Stimulated activated CD4-positive, alpha-beta T cell treated with anti-CD3 and anti-CD28 coated beads, Interleukin-1b, Interleukin-23, amount 100 ng/mL, for 48 hours (primary cell): ENCODE measurements at regions not wholly inside any gene's neighbourhood (a gene's known extent, or its start where the extent isn't known, plus 50 kb on each side); places are given as distances from the start of the nearest gene placed in this dataset.
"Not testable (repeated sequence)": the region's sequence is repeated elsewhere in the genome, so short reads cannot be mapped to it uniquely, and the experiment has no call there.

ENCODE experiments used
- DNase-seq: peaks from one replicate; pipeline ENCODE4 v3.0.0-alpha.2; 2020

GRCh38 chr5:87735923-87736322 lies 323.2 kb upstream of the CCNH start:
- no peak for DNase-seq

- DNase-seq = no peak
Measured at GRCh38 chr5:87733897-87734296, 321.2 kb upstream of the CCNH start.

GRCh38 chr5:87732875-87733768 lies 320.4 kb upstream of the CCNH start:
- DNase-seq = no peak

GRCh38 chr5:87729781-87730180 lies 317.1 kb upstream of the CCNH start:
- no peak for DNase-seq

GRCh38 chr5:87722286-87722685 lies 309.6 kb upstream of the CCNH start:
- DNase-seq = no peak

- DNase-seq = not testable (repeated sequence)
Measured at GRCh38 chr5:87718224-87718925, 305.6 kb upstream of the CCNH start.

- DNase-seq = no peak
Measured at GRCh38 chr5:87717761-87718160, 305.0 kb upstream of the CCNH start.

GRCh38 chr5:87705876-87706275 lies 293.1 kb upstream of the CCNH start:
- no peak for DNase-seq

GRCh38 chr5:87686975-87687374 lies 274.2 kb upstream of the CCNH start:
- DNase-seq = no peak

GRCh38 chr5:87686018-87686417 lies 273.3 kb upstream of the CCNH start:
- no peak for DNase-seq

- DNase-seq = no peak
Measured at GRCh38 chr5:87674235-87674634, 261.5 kb upstream of the CCNH start.

- DNase-seq = no peak
Measured at GRCh38 chr5:87671146-87671545, 258.4 kb upstream of the CCNH start.

GRCh38 chr5:87665166-87665565 lies 252.4 kb upstream of the CCNH start:
- DNase-seq = no peak

- no peak for DNase-seq
Measured at GRCh38 chr5:87661784-87662566, 249.2 kb upstream of the CCNH start.

- DNase-seq = no peak
Measured at GRCh38 chr5:87653242-87653641, 240.5 kb upstream of the CCNH start.

- DNase-seq = no peak
Measured at GRCh38 chr5:87650284-87650683, 237.6 kb upstream of the CCNH start.

GRCh38 chr5:87649455-87649854 lies 236.7 kb upstream of the CCNH start:
- no peak for DNase-seq

GRCh38 chr5:87645224-87645623 lies 232.5 kb upstream of the CCNH start:
- no peak for DNase-seq

- no peak for DNase-seq
Measured at GRCh38 chr5:87640902-87641301, 228.2 kb upstream of the CCNH start.

- no peak for DNase-seq
Measured at GRCh38 chr5:87627363-87627762, 214.6 kb upstream of the CCNH start.

- DNase-seq = no peak
Measured at GRCh38 chr5:87608385-87608784, 195.7 kb upstream of the CCNH start.

- no peak for DNase-seq
Measured at GRCh38 chr5:87605663-87606062, 192.9 kb upstream of the CCNH start.

GRCh38 chr5:87599778-87600177 lies 187.0 kb upstream of the CCNH start:
- DNase-seq = no peak

- DNase-seq = no peak
Measured at GRCh38 chr5:87598460-87598859, 185.7 kb upstream of the CCNH start.
